K562 (cell line): ENCODE measurements at regions not wholly inside any gene's neighbourhood (a gene's known extent, or its start where the extent isn't known, plus 50 kb on each side); places are given as distances from the start of the nearest gene placed in this dataset.

Experiments
- ATAC-seq: fragments of 200-7000 bp; cut with Tn5 transposase; 3 replicates; pipeline ENCODE4 v1.9.1; 2020; ENCODE audit warnings: moderate library complexity
- BruUV-seq: library from RNA; stranded (reverse); fragments of 400-500 nt; replicated peaks from 2 replicates; lab custom pipeline; 2021; lab: Mats Ljungman, UMichigan
- CTCF ChIA-PET: fragments of 300-600 bp; formaldehyde crosslinking; extraction: SDS; loops from one replicate; lab custom pipeline; 2021; ENCODE audit warnings: low intra/inter-chr PET ratio; lab: Yijun Ruan, JAX
- POLR2A ChIA-PET: fragments of 300-600, 350-650 bp; sonication (Branson Sonifier 250); formaldehyde crosslinking; extraction: SDS; loops from one replicate; lab custom pipeline; 2021; ENCODE audit warnings: antibody characterized with exemption, inconsistent platforms; lab: Yijun Ruan, JAX
- DNase-seq, 4 experiments: peaks; one replicate each; pipeline versions ENCODE4 v3.0.0 to v3.0.0-alpha.2; 2011 to 2018; ENCODE audit warnings: low spot score in 3 of 4, mixed read lengths in 3 of 4; ENCODE audit errors: extremely low read depth in 1 of 4
- FAIRE-seq: peaks from 2 replicates; lab custom pipeline; 2011; peaks lifted over from hg19 to GRCh38; lab: Jason Lieb, UNC
- H2AFZ ChIP-seq: 2 replicates; pipeline ENCODE4 v1.6.0; 2011; ENCODE audit warnings: low read depth, low read length, control low read depth, inconsistent platforms
- H3K27ac ChIP-seq: fragments of 200-600 bp; 3 replicates; pipeline ENCODE4 v1.8.0; 2011; ENCODE audit warnings: low read depth, mild to moderate bottlenecking, control low read depth, inconsistent platforms, low read length, moderate library complexity, mixed read lengths; ENCODE audit errors: extremely low read depth
- H3K27me3 ChIP-seq, 2 experiments: fragments of 300-600 bp in 1 of 2; 2 replicates in 1 of 2; 3 replicates in 1 of 2; pipeline versions ENCODE4 v1.6.0 to v1.8.0; 2011; ENCODE audit warnings: inconsistent platforms in 2 of 2, low read length in 2 of 2, mild to moderate bottlenecking in 1 of 2, mixed read lengths in 1 of 2, moderate library complexity in 1 of 2; ENCODE audit not compliant: control insufficient read depth in 2 of 2, insufficient read depth in 2 of 2
- H3K36me3 ChIP-seq: fragments of 300-600 bp; 3 replicates; pipeline ENCODE4 v1.8.0; 2011; ENCODE audit warnings: mild to moderate bottlenecking, low read length, inconsistent platforms; ENCODE audit not compliant: control insufficient read depth, insufficient read depth
- H3K4me1 ChIP-seq, 2 experiments: fragments of 200-600 bp in 1 of 2; replicated peaks in 1 of 2; 2 replicates in 1 of 2; 3 replicates in 1 of 2; pipeline versions ENCODE4 v1.5.1 to v1.8.0; 2011; ENCODE audit warnings: inconsistent platforms in 2 of 2, low read length in 2 of 2, mild to moderate bottlenecking in 1 of 2, mixed read lengths in 1 of 2, moderate library complexity in 1 of 2; ENCODE audit not compliant: control insufficient read depth in 2 of 2, insufficient read depth in 2 of 2
- H3K4me2 ChIP-seq: 2 replicates; pipeline ENCODE4 v1.6.1; 2011; ENCODE audit warnings: low read length, control low read depth, inconsistent platforms, mixed read lengths; ENCODE audit not compliant: insufficient read depth
- H3K4me3 ChIP-seq: fragments of 200-600 bp; sonication (generic), shearing (Covaris generic); 2 replicates; pipeline ENCODE4 v1.5.1; 2016; ENCODE audit warnings: control low read depth, inconsistent platforms
- H3K79me2 ChIP-seq: fragments of 200-600 bp; 3 replicates; pipeline ENCODE4 v1.8.0; 2011; ENCODE audit warnings: low read length, inconsistent platforms; ENCODE audit not compliant: control insufficient read depth, insufficient read depth
- H3K9ac ChIP-seq, 2 experiments: 2 replicates each; pipeline versions ENCODE4 v1.6.0 to v1.6.1; 2011; ENCODE audit warnings: low read depth in 2 of 2, low read length in 2 of 2, control low read depth in 1 of 2, inconsistent platforms in 1 of 2, mild to moderate bottlenecking in 1 of 2, mixed read lengths in 1 of 2; ENCODE audit not compliant: insufficient read depth in 1 of 2
- H3K9me1 ChIP-seq: one replicate; pipeline ENCODE4 v1.6.0; 2011; ENCODE audit warnings: inconsistent platforms, mild to moderate bottlenecking, low read length, moderate library complexity; ENCODE audit not compliant: control insufficient read depth, insufficient read depth
- H3K9me3 ChIP-seq: replicated peaks from 2 replicates; pipeline ENCODE4 v1.5.1; 2011; ENCODE audit warnings: low read depth, low read length, inconsistent platforms; ENCODE audit not compliant: control insufficient read depth, insufficient read depth
- H4K20me1 ChIP-seq: replicated peaks from 2 replicates; pipeline ENCODE4 v1.6.1; 2011; ENCODE audit warnings: low read length, inconsistent platforms, mixed read lengths; ENCODE audit not compliant: control insufficient read depth, insufficient read depth
- ASH1L ChIP-seq: fragments of 450-650 bp; IDR thresholded peaks from 2 replicates; pipeline ENCODE4 v1.6.1; 2018; ENCODE audit warnings: borderline replicate concordance, mild to moderate bottlenecking, low read depth; ENCODE audit not compliant: partially characterized antibody
- DNMT1 ChIP-seq: fragments of 450-650 bp; IDR thresholded peaks from 2 replicates; pipeline ENCODE4 v1.6.1; 2016; ENCODE audit warnings: antibody characterized with exemption, mild to moderate bottlenecking
- DPF2 ChIP-seq: fragments of 450-650 bp; IDR thresholded peaks from 2 replicates; pipeline ENCODE4 v1.6.1; 2016
- HMG20B ChIP-seq: fragments of 250-450 bp; sonication (Bioruptor Pico); IDR thresholded peaks from 2 replicates; pipeline ENCODE4 v1.5.0; 2021; ENCODE audit warnings: mild to moderate bottlenecking
- MYBL2 ChIP-seq, 2 experiments: fragments of 450-650 bp in 1 of 2; sonication (generic) in 1 of 2; formaldehyde crosslinking in 1 of 2; IDR thresholded peaks; 2 replicates each; pipeline versions ENCODE4 v1.6.1 to v1.8.1; 2017 to 2022; ENCODE audit warnings: borderline replicate concordance in 1 of 2, inconsistent platforms in 1 of 2, low read depth in 1 of 2, mild to moderate bottlenecking in 1 of 2, missing genetic modification reagents in 1 of 2, moderate library complexity in 1 of 2
- NFYB ChIP-seq: IDR thresholded peaks from 2 replicates; pipeline ENCODE4 v1.6.1; 2011; ENCODE audit warnings: mild to moderate bottlenecking, moderate library complexity; ENCODE audit not compliant: insufficient read length; ENCODE audit errors: extremely low read depth
- SAFB2 ChIP-seq: fragments of 200-400 bp; formaldehyde crosslinking; IDR thresholded peaks from 2 replicates; pipeline ENCODE4 v1.6.1; 2018; ENCODE audit warnings: borderline replicate concordance, low read length, low read depth, moderate library complexity; ENCODE audit not compliant: severe bottlenecking
- ZC3H8 ChIP-seq: fragments of 450-650 bp; IDR thresholded peaks from 2 replicates; pipeline ENCODE4 v1.6.1; 2017
- ZNF253 ChIP-seq: fragments of 250-450 bp; sonication (Bioruptor Pico); conservative IDR thresholded peaks from 2 replicates; pipeline ENCODE4 v1.6.1; 2021; ENCODE audit warnings: mild to moderate bottlenecking
- ZNF76 ChIP-seq: fragments of 250-450 bp; sonication (Bioruptor Pico); IDR thresholded peaks from 2 replicates; pipeline ENCODE4 v1.4.0; 2020; ENCODE audit warnings: mild to moderate bottlenecking, moderate library complexity, borderline replicate concordance
- ZNF766 ChIP-seq: fragments of 200-800 bp; sonication (Bioruptor generic); conservative IDR thresholded peaks from 2 replicates; pipeline ENCODE4 v1.6.1; 2016; ENCODE audit warnings: missing genetic modification characterization, missing compliant biosample characterization
- ZZZ3 ChIP-seq: fragments of 450-650 bp; IDR thresholded peaks from 2 replicates; pipeline ENCODE4 v1.6.1; 2016; ENCODE audit warnings: antibody characterized with exemption, mild to moderate bottlenecking, moderate library complexity
- WGBS: fragments of 100-300 bp; shearing (Covaris generic); methylation state at CpG from one replicate; pipeline ENCODE4 v1.1.6; 2016; ENCODE audit warnings: low coverage, mixed read lengths; ENCODE audit not compliant: insufficient coverage; ENCODE audit errors: missing lambda C conversion rate; 5-methylcytosine and 5-hydroxymethylcytosine counted together
- in situ Hi-C: fragments of 300-500 bp; cut with MboI; formaldehyde crosslinking; loops from 4 replicates; pipeline ENCODE4 v1.15.0; 2018; ENCODE audit warnings: inconsistent platforms, mixed read lengths
- intact Hi-C: fragments of 100-400 bp; cut with micrococcal nuclease; formaldehyde crosslinking; loops from 2 replicates; pipeline ENCODE4 v1.14.2; 2022
- TF ChIP-seq, protein P1 (sequence below): fragments of 450-650 bp; formaldehyde crosslinking; IDR thresholded peaks from 2 replicates; pipeline ENCODE4 v1.4.0; 2020; ENCODE audit warnings: mild to moderate bottlenecking, moderate library complexity

DNA sequence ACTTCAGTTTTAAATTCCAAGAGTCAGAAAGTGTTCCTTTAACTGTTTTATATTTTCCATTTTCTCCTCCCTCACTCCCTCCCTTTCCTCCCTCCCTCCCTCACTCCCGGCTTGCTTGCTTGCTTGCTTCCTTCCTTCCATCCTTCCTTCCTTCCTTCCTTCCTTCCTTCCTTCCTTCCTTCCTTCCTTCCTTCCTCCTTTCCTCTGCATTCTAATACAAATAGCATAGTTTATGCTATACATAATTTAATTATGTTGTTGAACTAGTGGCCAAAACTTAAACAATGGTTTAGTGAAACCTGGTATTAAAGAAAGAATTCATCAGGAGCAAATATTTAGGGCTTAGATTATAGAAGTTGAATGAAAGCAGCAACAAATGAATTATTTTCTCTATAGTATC is 188.5 kb upstream of the OLFM3 start:
- Histone ChIP-seq H3K9ac (no peak overlapping the region), H3K4me2 (no peak overlapping the region), H3K27me3 (no peaks in the 10 kb centered on the region), H3K4me3 (no peak overlapping the region), H3K27ac (no peak overlapping the region), H3K9me3 (no peaks in the 10 kb centered on the region), H3K9me1 (no peaks in the 10 kb centered on the region), H3K4me1 (no peaks in the 10 kb centered on the region), H2AFZ (no peak overlapping the region), H3K36me3 (no peaks in the 10 kb centered on the region), H4K20me1 (no peaks in the 10 kb centered on the region), H3K79me2 (no peaks in the 10 kb centered on the region)
- BruUV-seq: no TSS peak
- intact Hi-C loops (no loop called here), in situ Hi-C loops (no loop called here)
- no peak for ATAC-seq
- 0% methylated on average over 1 of the region's 1 CpG for WGBS
- POLR2A ChIA-PET: no interaction called here
- no peak for DNase-seq
- CTCF ChIA-PET: no interaction called here
- no peak for FAIRE-seq
- TF ChIP-seq SAFB2 (no peak), ZC3H8 (no peak), DNMT1 (no peak), HMG20B (CRISPR knock-in tag) (no peak), ASH1L (no peak), MYBL2 (IDR thresholded peaks at IDR 0.05; ENCODE audit: low read depth) (no peak), MYBL2 (CRISPR knock-in tag; IDR thresholded peaks at IDR 0.05; ENCODE audit: borderline replicate concordance) (no peak), ZNF253 (no peak), DPF2 (no peak), NFYB (no peak), ZNF76 (CRISPR knock-in tag) (no peak), ZNF766 (CRISPR knock-in tag) (no peak), ZZZ3 (no peak)
- TF ChIP-seq, protein P1, sequence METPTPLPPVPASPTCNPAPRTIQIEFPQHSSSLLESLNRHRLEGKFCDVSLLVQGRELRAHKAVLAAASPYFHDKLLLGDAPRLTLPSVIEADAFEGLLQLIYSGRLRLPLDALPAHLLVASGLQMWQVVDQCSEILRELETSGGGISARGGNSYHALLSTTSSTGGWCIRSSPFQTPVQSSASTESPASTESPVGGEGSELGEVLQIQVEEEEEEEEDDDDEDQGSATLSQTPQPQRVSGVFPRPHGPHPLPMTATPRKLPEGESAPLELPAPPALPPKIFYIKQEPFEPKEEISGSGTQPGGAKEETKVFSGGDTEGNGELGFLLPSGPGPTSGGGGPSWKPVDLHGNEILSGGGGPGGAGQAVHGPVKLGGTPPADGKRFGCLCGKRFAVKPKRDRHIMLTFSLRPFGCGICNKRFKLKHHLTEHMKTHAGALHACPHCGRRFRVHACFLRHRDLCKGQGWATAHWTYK (CRISPR knock-in tag): no peak
- TF ChIP-seq, all 486 proteins: peak for 0
